Keratinocyte (primary cell): ENCODE measurements at regions not wholly inside any gene's neighbourhood (a gene's known extent, or its start where the extent isn't known, plus 50 kb on each side); places are given as distances from the start of the nearest gene placed in this dataset.

Source experiments
- DNase-seq: peaks from one replicate; pipeline ENCODE4 v3.0.0-alpha.2; 2011; ENCODE audit warnings: low read depth, missing footprints, low spot score
- FAIRE-seq: peaks from 2 replicates; lab custom pipeline; 2011; peaks lifted over from hg19 to GRCh38; lab: Jason Lieb, UNC
- H2AFZ ChIP-seq: 2 replicates; pipeline ENCODE4 v1.6.0; 2012; ENCODE audit warnings: low read length, control low read depth, inconsistent platforms; ENCODE audit not compliant: control insufficient read depth
- H3K27ac ChIP-seq: 2 replicates; pipeline ENCODE4 v1.5.1; 2011; ENCODE audit warnings: low read length; ENCODE audit not compliant: control insufficient read depth, insufficient read depth
- H3K27me3 ChIP-seq: 3 replicates; pipeline ENCODE4 v1.6.0; 2011; ENCODE audit warnings: low read length; ENCODE audit not compliant: control insufficient read depth, insufficient read depth; ENCODE audit errors: extremely low read depth
- H3K36me3 ChIP-seq, 2 experiments: 2 replicates in 1 of 2; 3 replicates in 1 of 2; pipeline ENCODE4 v1.5.1; 2011; ENCODE audit warnings: low read length in 2 of 2, mild to moderate bottlenecking in 1 of 2; ENCODE audit not compliant: control insufficient read depth in 2 of 2, insufficient read depth in 2 of 2; ENCODE audit errors: extremely low read depth in 1 of 2
- H3K4me1 ChIP-seq: 3 replicates; pipeline ENCODE4 v1.5.1; 2011; ENCODE audit warnings: low read length; ENCODE audit not compliant: control insufficient read depth, insufficient read depth; ENCODE audit errors: extremely low read depth
- H3K4me2 ChIP-seq: 3 replicates; pipeline ENCODE4 v1.6.0; 2011; ENCODE audit warnings: low read depth, low read length; ENCODE audit not compliant: control insufficient read depth, insufficient read depth; ENCODE audit errors: extremely low read depth
- H3K4me3 ChIP-seq, 3 experiments: fragments of 200-600 bp in 1 of 3; sonication (generic) in 1 of 3; 2 replicates in 2 of 3; 3 replicates in 1 of 3; pipeline ENCODE4 v1.5.1; 2011 to 2016; ENCODE audit warnings: low read length in 3 of 3, mild to moderate bottlenecking in 3 of 3, control low read depth in 2 of 3, inconsistent platforms in 1 of 3, low read depth in 1 of 3, mixed read lengths in 1 of 3, mixed run types in 1 of 3, moderate library complexity in 1 of 3; ENCODE audit not compliant: control insufficient read depth in 2 of 3, insufficient read depth in 2 of 3; ENCODE audit errors: extremely low read depth in 1 of 3
- H3K79me2 ChIP-seq: 2 replicates; pipeline ENCODE4 v1.6.0; 2012; ENCODE audit warnings: low read length; ENCODE audit not compliant: control insufficient read depth, insufficient read depth
- H3K9ac ChIP-seq: 3 replicates; pipeline ENCODE4 v1.6.0; 2011; ENCODE audit warnings: low read length; ENCODE audit not compliant: control insufficient read depth, insufficient read depth; ENCODE audit errors: extremely low read depth
- H3K9me1 ChIP-seq: 3 replicates; pipeline ENCODE4 v1.6.0; 2011; ENCODE audit warnings: low read length; ENCODE audit not compliant: control insufficient read depth, insufficient read depth; ENCODE audit errors: extremely low read depth
- H3K9me3 ChIP-seq: 2 replicates; pipeline ENCODE4 v1.5.1; 2012; ENCODE audit warnings: low read depth, low read length; ENCODE audit not compliant: control insufficient read depth
- H4K20me1 ChIP-seq: 3 replicates; pipeline ENCODE4 v1.6.0; 2011; ENCODE audit warnings: low read length; ENCODE audit not compliant: control insufficient read depth, insufficient read depth; ENCODE audit errors: extremely low read depth
- EZH2 ChIP-seq: IDR thresholded peaks from one replicate; pipeline ENCODE4 v1.6.1; 2012; ENCODE audit warnings: inconsistent platforms, mild to moderate bottlenecking, low read length, moderate library complexity
- dilution Hi-C: fragments of 300-500 bp; cut with MboI; formaldehyde crosslinking; loops from one replicate; pipeline ENCODE4 v1.7.0; 2020; ENCODE audit warnings: low sequenced_read_pairs; ENCODE audit not compliant: extremely low pct_ligation_motif_present
- TF ChIP-seq, protein P1 (sequence below), 3 experiments: IDR thresholded peaks in 1 of 3; conservative IDR thresholded peaks in 1 of 3; optimal IDR thresholded peaks in 1 of 3; 2 replicates in 2 of 3; 3 replicates in 1 of 3; pipeline versions ENCODE3 to v1.5.1; 2011; ENCODE audit warnings: low read length in 3 of 3, mild to moderate bottlenecking in 3 of 3, moderate library complexity in 2 of 3, control low read depth in 1 of 3, inconsistent platforms in 1 of 3; ENCODE audit not compliant: insufficient read depth in 2 of 3; ENCODE audit errors: extremely low read depth in 1 of 3

- Histone ChIP-seq H3K9me3 (no peaks in the 10 kb centered on the region), H4K20me1 (no peaks in the 10 kb centered on the region), H3K9me1 (no peaks in the 10 kb centered on the region), H2AFZ (no peak overlapping the region), H3K36me3 (no peaks in the 10 kb centered on the region), H3K79me2 (no peaks in the 10 kb centered on the region), H3K27ac (no peak overlapping the region), H3K4me1 (peaks cover 14% of the 10 kb centered on the region), H3K4me2 (no peak overlapping the region), H3K9ac (no peak overlapping the region), H3K4me3 (no peak overlapping the region), H3K27me3 (no peaks in the 10 kb centered on the region)
- dilution Hi-C loops: no loop called here
- no peak for TF ChIP-seq EZH2
- TF ChIP-seq, protein P1, sequence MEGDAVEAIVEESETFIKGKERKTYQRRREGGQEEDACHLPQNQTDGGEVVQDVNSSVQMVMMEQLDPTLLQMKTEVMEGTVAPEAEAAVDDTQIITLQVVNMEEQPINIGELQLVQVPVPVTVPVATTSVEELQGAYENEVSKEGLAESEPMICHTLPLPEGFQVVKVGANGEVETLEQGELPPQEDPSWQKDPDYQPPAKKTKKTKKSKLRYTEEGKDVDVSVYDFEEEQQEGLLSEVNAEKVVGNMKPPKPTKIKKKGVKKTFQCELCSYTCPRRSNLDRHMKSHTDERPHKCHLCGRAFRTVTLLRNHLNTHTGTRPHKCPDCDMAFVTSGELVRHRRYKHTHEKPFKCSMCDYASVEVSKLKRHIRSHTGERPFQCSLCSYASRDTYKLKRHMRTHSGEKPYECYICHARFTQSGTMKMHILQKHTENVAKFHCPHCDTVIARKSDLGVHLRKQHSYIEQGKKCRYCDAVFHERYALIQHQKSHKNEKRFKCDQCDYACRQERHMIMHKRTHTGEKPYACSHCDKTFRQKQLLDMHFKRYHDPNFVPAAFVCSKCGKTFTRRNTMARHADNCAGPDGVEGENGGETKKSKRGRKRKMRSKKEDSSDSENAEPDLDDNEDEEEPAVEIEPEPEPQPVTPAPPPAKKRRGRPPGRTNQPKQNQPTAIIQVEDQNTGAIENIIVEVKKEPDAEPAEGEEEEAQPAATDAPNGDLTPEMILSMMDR (optimal IDR thresholded peaks at IDR 0.05 in 1 of 3, IDR thresholded peaks at IDR 0.05 in 1 of 3, conservative IDR thresholded peaks at IDR 0.05 in 1 of 3; ENCODE audit: extremely low read depth in 1 of 3, insufficient read depth in 2 of 3, low read length in 3 of 3): no peak
- FAIRE-seq: peak; percentile 20
- DNase-seq: no peak
These were observed 144.1 kb upstream of the SERP2 start for GRCh38 chr13:44229371-44230030.

DNA sequence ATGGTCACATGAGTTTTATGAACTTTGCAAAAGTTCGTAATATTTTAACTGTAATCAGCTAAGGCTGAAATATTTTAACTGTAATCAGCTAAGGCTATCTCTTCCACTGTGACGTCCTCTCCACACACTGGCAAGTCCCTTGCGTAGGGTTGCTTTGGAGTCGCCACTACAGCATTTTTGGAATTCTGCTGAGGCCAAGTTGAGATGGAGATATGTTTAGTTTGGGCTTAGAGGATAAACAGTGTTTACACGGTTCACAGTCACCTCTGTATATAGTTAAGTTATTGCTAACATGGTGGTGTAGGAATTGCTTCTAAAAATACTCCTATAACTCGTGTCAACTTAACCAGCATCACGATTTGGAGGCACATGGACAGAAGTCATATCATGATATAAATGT lies 143.6 kb upstream of the SERP2 start:
- Histone ChIP-seq H3K4me2 (no peak overlapping the region), H3K27ac (no peak overlapping the region), H3K9me3 (no peaks in the 10 kb centered on the region), H3K36me3 (no peaks in the 10 kb centered on the region), H2AFZ (no peak overlapping the region), H4K20me1 (no peaks in the 10 kb centered on the region), H3K4me3 (no peak overlapping the region), H3K27me3 (no peaks in the 10 kb centered on the region), H3K9me1 (no peaks in the 10 kb centered on the region), H3K79me2 (no peaks in the 10 kb centered on the region), H3K9ac (no peak overlapping the region), H3K4me1 (peaks cover 14% of the 10 kb centered on the region)
- DNase-seq (no peak), FAIRE-seq (no peak)
- dilution Hi-C loops: no loop called here
- TF ChIP-seq EZH2: no peak
- TF ChIP-seq, protein P1 (optimal IDR thresholded peaks at IDR 0.05 in 1 of 3, IDR thresholded peaks at IDR 0.05 in 1 of 3, conservative IDR thresholded peaks at IDR 0.05 in 1 of 3; ENCODE audit: extremely low read depth in 1 of 3, insufficient read depth in 2 of 3, low read length in 3 of 3): no peak
